ENCODE measurements at regions not wholly inside any gene's neighbourhood (a gene's known extent, or its start where the extent isn't known, plus 50 kb on each side); places are given as distances from the start of the nearest gene placed in this dataset.

- H3K9me3 ChIP-seq = no peaks in the 10 kb centered on the region
- WGBS, 3 donors = 75 to 77% (median 76%) methylated on average over 3 of the region's 3 CpGs
- no peak for DNase-seq
- no peaks in the 10 kb centered on the region for H3K4me1 ChIP-seq (ENCODE audit: insufficient read depth)
- no peak overlapping the region for H3K27ac ChIP-seq
- H3K4me3 ChIP-seq = no peak overlapping the region
- intact Hi-C loops (cut with DNase I) = no loop called here
- H3K27me3 ChIP-seq = no peaks in the 10 kb centered on the region
- no peaks in the 10 kb centered on the region for H3K36me3 ChIP-seq
- TF ChIP-seq POLR2A (IDR thresholded peaks at IDR 0.05) (no peak), CTCF (IDR thresholded peaks at IDR 0.05) (no peak), EP300 (IDR thresholded peaks at IDR 0.05) (no peak)
These were observed 358.1 kb downstream of the KCNJ2 start for GRCh38 chr17:70527364-70527888.

GRCh38 chr17:70533427-70533826 is 364.1 kb downstream of the KCNJ2 start:
- no peak for DNase-seq
- WGBS, 3 donors = 19 to 23% (median 21%) methylated on average over 2 of the region's 2 CpGs
- no peak overlapping the region for H3K27ac ChIP-seq
- TF ChIP-seq POLR2A (IDR thresholded peaks at IDR 0.05) = no peak
- no peak for TF ChIP-seq CTCF (IDR thresholded peaks at IDR 0.05)
- TF ChIP-seq EP300 (IDR thresholded peaks at IDR 0.05) = no peak
- H3K4me1 ChIP-seq (ENCODE audit: insufficient read depth) = no peaks in the 10 kb centered on the region
- H3K4me3 ChIP-seq = no peak overlapping the region
- no peaks in the 10 kb centered on the region for H3K36me3 ChIP-seq
- no peaks in the 10 kb centered on the region for H3K27me3 ChIP-seq
- intact Hi-C loops (cut with DNase I) = no loop called here
- no peaks in the 10 kb centered on the region for H3K9me3 ChIP-seq

GRCh38 chr17:70535986-70536385 is 366.7 kb downstream of the KCNJ2 start:
- no peak overlapping the region for H3K27ac ChIP-seq
- no peaks in the 10 kb centered on the region for H3K27me3 ChIP-seq
- intact Hi-C loops (cut with DNase I) = no loop called here
- no peaks in the 10 kb centered on the region for H3K36me3 ChIP-seq
- TF ChIP-seq CTCF (IDR thresholded peaks at IDR 0.05) (no peak), EP300 (IDR thresholded peaks at IDR 0.05) (no peak), POLR2A (IDR thresholded peaks at IDR 0.05) (no peak)
- no peaks in the 10 kb centered on the region for H3K9me3 ChIP-seq
- DNase-seq = no peak
- no peak overlapping the region for H3K4me3 ChIP-seq
- 32 to 38% (median 32%) methylated on average over 1 of the region's 1 CpG for WGBS, 3 donors
- H3K4me1 ChIP-seq (ENCODE audit: insufficient read depth) = no peaks in the 10 kb centered on the region

- Histone ChIP-seq H3K27me3 (no peaks in the 10 kb centered on the region), H3K4me1 (ENCODE audit: insufficient read depth) (no peaks in the 10 kb centered on the region), H3K4me3 (no peak overlapping the region), H3K9me3 (no peaks in the 10 kb centered on the region), H3K27ac (no peak overlapping the region), H3K36me3 (no peaks in the 10 kb centered on the region)
- 40 to 47% (median 46%) methylated on average over 7 of the region's 7 CpGs for WGBS, 3 donors
- TF ChIP-seq CTCF (IDR thresholded peaks at IDR 0.05) (no peak), POLR2A (IDR thresholded peaks at IDR 0.05) (no peak), EP300 (IDR thresholded peaks at IDR 0.05) (no peak)
- intact Hi-C loops (cut with DNase I) = no loop called here
- no peak for DNase-seq
These were observed 370.0 kb downstream of the KCNJ2 start for GRCh38 chr17:70539132-70539924.

All from ovary (tissue), 7 donors.